ENCODE measurements at regions not wholly inside any gene's neighbourhood (a gene's known extent, or its start where the extent isn't known, plus 50 kb on each side); places are given as distances from the start of the nearest gene placed in this dataset.

- Histone ChIP-seq H3K9ac (ENCODE audit: insufficient read length, low read depth) (no peak overlapping the region), H3K4me3 (ENCODE audit: insufficient read length, low read depth) (no peak overlapping the region), H3K36me3 (ENCODE audit: insufficient read depth, insufficient read length, low read length) (no peaks in the 10 kb centered on the region), H3K4me1 (ENCODE audit: insufficient read depth, insufficient read length) (no peaks in the 10 kb centered on the region), H3K27me3 (ENCODE audit: insufficient read depth, insufficient read length) (no peaks in the 10 kb centered on the region), H3K9me3 (ENCODE audit: insufficient read depth, low read length) (no peaks in the 10 kb centered on the region)
- TF ChIP-seq SUZ12 (IDR thresholded peaks at IDR 0.05; ENCODE audit: extremely low read depth, insufficient read depth, insufficient read length) (no peak), YY1 (IDR thresholded peaks at IDR 0.05; ENCODE audit: insufficient read depth, insufficient read length) (no peak), ZNF274 (IDR thresholded peaks at IDR 0.05; ENCODE audit: low read depth, low read length) (no peak)
- DNase-seq (ENCODE audit: low read depth, low spot score): no peak
These were observed 89.0 kb downstream of the RPL22L1 start for GRCh38 chr3:170780955-170781354.

- Histone ChIP-seq H3K9me3 (ENCODE audit: insufficient read depth, low read length) (no peaks in the 10 kb centered on the region), H3K4me1 (ENCODE audit: insufficient read depth, insufficient read length) (no peaks in the 10 kb centered on the region), H3K36me3 (ENCODE audit: insufficient read depth, insufficient read length, low read length) (no peaks in the 10 kb centered on the region), H3K4me3 (ENCODE audit: insufficient read length, low read depth) (no peak overlapping the region), H3K9ac (ENCODE audit: insufficient read length, low read depth) (no peak overlapping the region), H3K27me3 (ENCODE audit: insufficient read depth, insufficient read length) (no peaks in the 10 kb centered on the region)
- no peak for DNase-seq (ENCODE audit: low read depth, low spot score)
- no peak for TF ChIP-seq YY1 (IDR thresholded peaks at IDR 0.05; ENCODE audit: insufficient read depth, insufficient read length)
- TF ChIP-seq ZNF274 (IDR thresholded peaks at IDR 0.05; ENCODE audit: low read depth, low read length): no peak
- no peak for TF ChIP-seq SUZ12 (IDR thresholded peaks at IDR 0.05; ENCODE audit: extremely low read depth, insufficient read depth, insufficient read length)
These were observed 89.5 kb downstream of the RPL22L1 start for GRCh38 chr3:170780471-170780870.

GRCh38 chr3:170778240-170779217 is 91.5 kb downstream of the RPL22L1 start:
- no peaks in the 10 kb centered on the region for H3K36me3 ChIP-seq (ENCODE audit: insufficient read depth, insufficient read length, low read length)
- H3K27me3 ChIP-seq (ENCODE audit: insufficient read depth, insufficient read length): no peaks in the 10 kb centered on the region
- H3K9me3 ChIP-seq (ENCODE audit: insufficient read depth, low read length): no peaks in the 10 kb centered on the region
- no peak overlapping the region for H3K9ac ChIP-seq (ENCODE audit: insufficient read length, low read depth)
- no peak overlapping the region for H3K4me3 ChIP-seq (ENCODE audit: insufficient read length, low read depth)
- DNase-seq (ENCODE audit: low read depth, low spot score): no peak
- H3K4me1 ChIP-seq (ENCODE audit: insufficient read depth, insufficient read length): no peaks in the 10 kb centered on the region
- TF ChIP-seq YY1 (IDR thresholded peaks at IDR 0.05; ENCODE audit: insufficient read depth, insufficient read length) (no peak), SUZ12 (IDR thresholded peaks at IDR 0.05; ENCODE audit: extremely low read depth, insufficient read depth, insufficient read length) (no peak), ZNF274 (IDR thresholded peaks at IDR 0.05; ENCODE audit: low read depth, low read length) (no peak)

GRCh38 chr3:170777564-170777926 is 92.5 kb downstream of the RPL22L1 start:
- Histone ChIP-seq H3K4me3 (ENCODE audit: insufficient read length, low read depth) (no peak overlapping the region), H3K4me1 (ENCODE audit: insufficient read depth, insufficient read length) (no peaks in the 10 kb centered on the region), H3K27me3 (ENCODE audit: insufficient read depth, insufficient read length) (no peaks in the 10 kb centered on the region), H3K9me3 (ENCODE audit: insufficient read depth, low read length) (no peaks in the 10 kb centered on the region), H3K9ac (ENCODE audit: insufficient read length, low read depth) (no peak overlapping the region), H3K36me3 (ENCODE audit: insufficient read depth, insufficient read length, low read length) (no peaks in the 10 kb centered on the region)
- DNase-seq (ENCODE audit: low read depth, low spot score): no peak
- TF ChIP-seq SUZ12 (IDR thresholded peaks at IDR 0.05; ENCODE audit: extremely low read depth, insufficient read depth, insufficient read length) (no peak), ZNF274 (IDR thresholded peaks at IDR 0.05; ENCODE audit: low read depth, low read length) (no peak), YY1 (IDR thresholded peaks at IDR 0.05; ENCODE audit: insufficient read depth, insufficient read length) (no peak)

- no peaks in the 10 kb centered on the region for H3K4me1 ChIP-seq (ENCODE audit: insufficient read depth, insufficient read length)
- no peak for DNase-seq (ENCODE audit: low read depth, low spot score)
- H3K9ac ChIP-seq (ENCODE audit: insufficient read length, low read depth): no peak overlapping the region
- no peak overlapping the region for H3K4me3 ChIP-seq (ENCODE audit: insufficient read length, low read depth)
- H3K27me3 ChIP-seq (ENCODE audit: insufficient read depth, insufficient read length): no peaks in the 10 kb centered on the region
- no peaks in the 10 kb centered on the region for H3K36me3 ChIP-seq (ENCODE audit: insufficient read depth, insufficient read length, low read length)
- TF ChIP-seq YY1 (IDR thresholded peaks at IDR 0.05; ENCODE audit: insufficient read depth, insufficient read length): no peak
- no peak for TF ChIP-seq ZNF274 (IDR thresholded peaks at IDR 0.05; ENCODE audit: low read depth, low read length)
- no peak for TF ChIP-seq SUZ12 (IDR thresholded peaks at IDR 0.05; ENCODE audit: extremely low read depth, insufficient read depth, insufficient read length)
- no peaks in the 10 kb centered on the region for H3K9me3 ChIP-seq (ENCODE audit: insufficient read depth, low read length)
These were observed 93.0 kb downstream of the RPL22L1 start for GRCh38 chr3:170776887-170777563.

GRCh38 chr3:170773682-170774425 is 96.1 kb downstream of the RPL22L1 start:
- H3K36me3 ChIP-seq (ENCODE audit: insufficient read depth, insufficient read length, low read length): no peaks in the 10 kb centered on the region
- no peaks in the 10 kb centered on the region for H3K27me3 ChIP-seq (ENCODE audit: insufficient read depth, insufficient read length)
- H3K9me3 ChIP-seq (ENCODE audit: insufficient read depth, low read length): no peaks in the 10 kb centered on the region
- TF ChIP-seq SUZ12 (IDR thresholded peaks at IDR 0.05; ENCODE audit: extremely low read depth, insufficient read depth, insufficient read length) (no peak), ZNF274 (IDR thresholded peaks at IDR 0.05; ENCODE audit: low read depth, low read length) (no peak), YY1 (IDR thresholded peaks at IDR 0.05; ENCODE audit: insufficient read depth, insufficient read length) (no peak)
- no peak for DNase-seq (ENCODE audit: low read depth, low spot score)
- H3K4me3 ChIP-seq (ENCODE audit: insufficient read length, low read depth): no peak overlapping the region
- H3K9ac ChIP-seq (ENCODE audit: insufficient read length, low read depth): no peak overlapping the region
- H3K4me1 ChIP-seq (ENCODE audit: insufficient read depth, insufficient read length): no peaks in the 10 kb centered on the region
